PC-3 (cell line): ENCODE measurements at regions not wholly inside any gene's neighbourhood (a gene's known extent, or its start where the extent isn't known, plus 50 kb on each side); places are given as distances from the start of the nearest gene placed in this dataset.

ENCODE experiments used
- ATAC-seq: fragments of 200-7000 bp; cut with Tn5 transposase; 2 replicates; pipeline ENCODE4 v1.9.1; 2020; ENCODE audit warnings: mild to moderate bottlenecking, moderate library complexity
- BruUV-seq: library from RNA; stranded (reverse); fragments of 400-500 nt; replicated peaks from 2 replicates; lab custom pipeline; 2021; lab: Mats Ljungman, UMichigan
- CTCF ChIA-PET: fragments of 300-600 bp; sonication (Branson Sonifier 250); formaldehyde crosslinking; loops from one replicate; lab custom pipeline; 2022; ENCODE audit warnings: antibody characterized with exemption; lab: Charles Lee
- POLR2A ChIA-PET: fragments of 300-600 bp; sonication (Branson Sonifier 250); formaldehyde crosslinking; loops from one replicate; lab custom pipeline; 2022; ENCODE audit warnings: antibody characterized with exemption; ENCODE audit not compliant: unreplicated experiment; lab: Charles Lee
- DNase-seq: peaks from one replicate; pipeline ENCODE4 v3.0.0-alpha.2; 2015
- H2AFZ ChIP-seq: fragments of 300-600 bp; sonication (generic); 2 replicates; pipeline ENCODE4 v1.6.0; 2016; ENCODE audit warnings: antibody characterized with exemption, low read length
- H3F3A ChIP-seq: fragments of 300-600 bp; sonication (generic); one replicate; pipeline ENCODE4 v1.6.0; 2017; ENCODE audit warnings: antibody characterized with exemption, low read length, control low read depth, mild to moderate bottlenecking; ENCODE audit not compliant: unreplicated experiment
- H3K27ac ChIP-seq: fragments of 300-600 bp; sonication (generic); 2 replicates; pipeline ENCODE4 v1.5.1; 2016; ENCODE audit warnings: mild to moderate bottlenecking, low read length
- H3K27me3 ChIP-seq: fragments of 300-600 bp; sonication (generic); 2 replicates; pipeline ENCODE4 v1.6.1; 2016; ENCODE audit warnings: low read length, mixed read lengths
- H3K36me3 ChIP-seq: fragments of 300-600 bp; sonication (generic); 2 replicates; pipeline ENCODE4 v1.6.1; 2016; ENCODE audit warnings: low read depth, mixed run types, low read length, mixed read lengths
- H3K4me1 ChIP-seq: fragments of 300-600 bp; sonication (generic); 2 replicates; pipeline ENCODE4 v1.5.1; 2016; ENCODE audit warnings: low read length; ENCODE audit not compliant: insufficient read depth
- H3K4me2 ChIP-seq: fragments of 300-600 bp; sonication (generic); 2 replicates; pipeline ENCODE4 v1.6.0; 2016; ENCODE audit warnings: low read length
- H3K4me3 ChIP-seq: fragments of 300-600 bp; sonication (generic); 2 replicates; pipeline ENCODE4 v1.5.1; 2016; ENCODE audit warnings: mild to moderate bottlenecking, low read length, mixed read lengths
- H3K79me2 ChIP-seq: fragments of 300-600 bp; sonication (generic); 2 replicates; pipeline ENCODE4 v1.6.1; 2017; ENCODE audit warnings: low read length, mixed read lengths
- H3K9ac ChIP-seq: fragments of 300-600 bp; sonication (generic); 2 replicates; pipeline ENCODE4 v1.6.0; 2016; ENCODE audit warnings: mild to moderate bottlenecking, low read length
- H3K9me2 ChIP-seq: fragments of 300-600 bp; sonication (generic); replicated peaks from 2 replicates; pipeline ENCODE4 v1.6.1; 2016; ENCODE audit warnings: mixed run types, low read length, mixed read lengths
- H3K9me3 ChIP-seq: fragments of 300-600 bp; sonication (generic); 2 replicates; pipeline ENCODE4 v1.6.1; 2016; ENCODE audit warnings: low read length, mixed read lengths
- H4K20me1 ChIP-seq: fragments of 300-600 bp; sonication (generic); 2 replicates; pipeline ENCODE4 v1.6.1; 2016; ENCODE audit warnings: low read length, mixed read lengths
- EZH2 ChIP-seq: fragments of 300-600 bp; sonication (generic); IDR thresholded peaks from one replicate; pipeline ENCODE4 v1.6.1; 2017; ENCODE audit warnings: antibody characterized with exemption, mild to moderate bottlenecking, low read length; ENCODE audit not compliant: unreplicated experiment
- EZH2phosphoT487 ChIP-seq: fragments of 300-600 bp; sonication (generic); IDR thresholded peaks from 2 replicates; pipeline ENCODE4 v1.6.1; 2018; ENCODE audit warnings: mild to moderate bottlenecking, antibody characterized with exemption, low read length, borderline replicate concordance
- intact Hi-C: fragments of 100-400 bp; cut with micrococcal nuclease; formaldehyde crosslinking; loops from 2 replicates; pipeline ENCODE4 v1.9.0; 2023
- TF ChIP-seq, protein P1 (sequence below): fragments of 300-600 bp; sonication (generic); conservative IDR thresholded peaks from 2 replicates; pipeline ENCODE4 v1.5.1; 2017; ENCODE audit warnings: antibody characterized with exemption, low read depth, mild to moderate bottlenecking, low read length

DNA sequence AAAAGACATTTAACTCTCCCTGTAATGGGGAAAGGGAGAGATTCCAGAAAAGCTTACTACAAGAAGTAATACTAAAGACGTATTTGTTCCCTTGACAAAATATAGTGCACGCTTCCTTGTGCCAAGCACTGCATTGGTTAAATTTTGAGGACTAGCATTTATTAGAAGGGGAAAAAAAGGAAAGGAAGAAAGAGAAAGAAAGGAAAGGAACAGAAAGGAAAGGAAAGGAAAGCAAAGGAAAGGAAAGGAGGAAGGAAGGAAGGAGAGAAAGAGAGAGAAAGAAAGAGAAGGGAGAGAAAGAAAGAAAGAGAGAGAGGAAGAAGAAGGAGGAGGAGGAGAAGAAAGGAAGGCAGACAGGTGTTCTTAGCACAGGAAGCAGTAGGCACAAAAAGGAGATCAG is 110.1 kb upstream of the CDH6 start:
- Histone ChIP-seq H4K20me1 (no peaks in the 10 kb centered on the region), H2AFZ (no peak overlapping the region), H3K27me3 (no peaks in the 10 kb centered on the region), H3F3A (no peaks in the 10 kb centered on the region), H3K9ac (no peak overlapping the region), H3K9me2 (no peaks in the 10 kb centered on the region), H3K4me3 (no peak overlapping the region), H3K4me2 (no peak overlapping the region), H3K4me1 (no peaks in the 10 kb centered on the region), H3K9me3 (no peaks in the 10 kb centered on the region), H3K79me2 (no peaks in the 10 kb centered on the region), H3K27ac (no peak overlapping the region), H3K36me3 (no peaks in the 10 kb centered on the region)
- BruUV-seq = no TSS peak
- CTCF ChIA-PET = no interaction called here
- intact Hi-C loops = no loop called here
- DNase-seq = no peak
- ATAC-seq = no peak
- POLR2A ChIA-PET = no interaction called here
- TF ChIP-seq, protein P1, sequence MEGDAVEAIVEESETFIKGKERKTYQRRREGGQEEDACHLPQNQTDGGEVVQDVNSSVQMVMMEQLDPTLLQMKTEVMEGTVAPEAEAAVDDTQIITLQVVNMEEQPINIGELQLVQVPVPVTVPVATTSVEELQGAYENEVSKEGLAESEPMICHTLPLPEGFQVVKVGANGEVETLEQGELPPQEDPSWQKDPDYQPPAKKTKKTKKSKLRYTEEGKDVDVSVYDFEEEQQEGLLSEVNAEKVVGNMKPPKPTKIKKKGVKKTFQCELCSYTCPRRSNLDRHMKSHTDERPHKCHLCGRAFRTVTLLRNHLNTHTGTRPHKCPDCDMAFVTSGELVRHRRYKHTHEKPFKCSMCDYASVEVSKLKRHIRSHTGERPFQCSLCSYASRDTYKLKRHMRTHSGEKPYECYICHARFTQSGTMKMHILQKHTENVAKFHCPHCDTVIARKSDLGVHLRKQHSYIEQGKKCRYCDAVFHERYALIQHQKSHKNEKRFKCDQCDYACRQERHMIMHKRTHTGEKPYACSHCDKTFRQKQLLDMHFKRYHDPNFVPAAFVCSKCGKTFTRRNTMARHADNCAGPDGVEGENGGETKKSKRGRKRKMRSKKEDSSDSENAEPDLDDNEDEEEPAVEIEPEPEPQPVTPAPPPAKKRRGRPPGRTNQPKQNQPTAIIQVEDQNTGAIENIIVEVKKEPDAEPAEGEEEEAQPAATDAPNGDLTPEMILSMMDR = no peak
- TF ChIP-seq EZH2 (no peak), EZH2phosphoT487 (no peak)

DNA sequence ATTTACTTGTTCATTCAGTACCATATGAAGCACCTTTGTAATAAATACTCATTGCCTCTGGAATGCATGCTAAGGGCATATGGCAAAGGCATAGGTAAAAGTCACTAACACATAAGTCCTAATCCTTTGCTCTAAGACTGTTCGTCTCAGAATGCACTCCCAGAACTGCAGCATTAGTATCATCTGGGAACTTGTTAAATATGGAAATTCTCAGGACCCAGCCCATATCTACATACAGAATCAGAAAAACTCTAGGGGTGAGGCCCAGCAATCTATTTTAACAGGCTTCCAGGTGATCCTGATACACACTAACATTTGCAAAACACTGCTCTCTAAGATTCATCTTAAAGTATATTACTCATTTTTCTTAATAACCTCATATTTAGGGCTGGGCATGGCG is 113.8 kb upstream of the CDH6 start:
- H3K79me2 ChIP-seq = no peaks in the 10 kb centered on the region
- no peak overlapping the region for H3K4me2 ChIP-seq
- H3K27ac ChIP-seq = no peak overlapping the region
- no peak for ATAC-seq
- H3K4me1 ChIP-seq = no peaks in the 10 kb centered on the region
- H3K9ac ChIP-seq = no peak overlapping the region
- H3K9me3 ChIP-seq = no peaks in the 10 kb centered on the region
- DNase-seq = no peak
- no peaks in the 10 kb centered on the region for H3K9me2 ChIP-seq
- TF ChIP-seq EZH2phosphoT487 (no peak), EZH2 (no peak)
- TF ChIP-seq, protein P1 = no peak
- H3K4me3 ChIP-seq = no peak overlapping the region
- H3K36me3 ChIP-seq = no peaks in the 10 kb centered on the region
- intact Hi-C loops = no loop called here
- no peak overlapping the region for H2AFZ ChIP-seq
- CTCF ChIA-PET = no interaction called here
- no TSS peak for BruUV-seq
- H4K20me1 ChIP-seq = no peaks in the 10 kb centered on the region
- H3K27me3 ChIP-seq = no peaks in the 10 kb centered on the region; the same call in 1 of the 2 replicates
- POLR2A ChIA-PET = no interaction called here
- H3F3A ChIP-seq = no peaks in the 10 kb centered on the region

DNA sequence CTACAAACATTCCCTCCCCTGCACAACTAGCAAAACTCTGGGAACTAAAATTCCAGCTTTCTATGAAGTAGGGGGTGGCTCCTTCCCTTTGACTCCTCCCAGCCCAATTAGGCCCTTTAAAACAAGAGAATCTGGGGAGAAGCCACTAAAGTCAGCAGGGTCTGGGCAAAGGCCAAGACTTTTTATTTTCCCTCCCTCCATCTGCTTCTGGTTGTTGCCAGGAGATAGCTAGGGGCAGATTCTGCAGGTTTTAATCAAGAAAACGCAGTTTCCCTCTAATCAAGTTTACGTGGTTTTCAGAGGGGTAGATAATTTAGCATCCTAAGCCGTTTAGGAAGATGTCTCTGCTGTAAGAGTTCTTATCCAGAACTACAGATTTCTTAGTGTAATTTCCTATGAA is 114.5 kb upstream of the CDH6 start:
- ChIA-PET CTCF (no interaction called here), POLR2A (no interaction called here)
- no peak overlapping the region for H3K27ac ChIP-seq
- TF ChIP-seq EZH2 (no peak), EZH2phosphoT487 (no peak)
- TF ChIP-seq, protein P1 = no peak
- H3K27me3 ChIP-seq = no peaks in the 10 kb centered on the region; the same call in 1 of the 2 replicates
- DNase-seq (no peak), ATAC-seq (no peak)
- no peaks in the 10 kb centered on the region for H3K79me2 ChIP-seq
- no peaks in the 10 kb centered on the region for H3K9me2 ChIP-seq
- no TSS peak for BruUV-seq
- H3K4me2 ChIP-seq = no peak overlapping the region
- H3K4me1 ChIP-seq = no peaks in the 10 kb centered on the region
- H4K20me1 ChIP-seq = no peaks in the 10 kb centered on the region
- H3F3A ChIP-seq = no peaks in the 10 kb centered on the region
- H3K9me3 ChIP-seq = no peaks in the 10 kb centered on the region
- H3K4me3 ChIP-seq = no peak overlapping the region
- H2AFZ ChIP-seq = no peak overlapping the region
- intact Hi-C loops = no loop called here
- no peaks in the 10 kb centered on the region for H3K36me3 ChIP-seq
- H3K9ac ChIP-seq = no peak overlapping the region
